ENCODE measurements at regions not wholly inside any gene's neighbourhood (a gene's known extent, or its start where the extent isn't known, plus 50 kb on each side); places are given as distances from the start of the nearest gene placed in this dataset.

DNA sequence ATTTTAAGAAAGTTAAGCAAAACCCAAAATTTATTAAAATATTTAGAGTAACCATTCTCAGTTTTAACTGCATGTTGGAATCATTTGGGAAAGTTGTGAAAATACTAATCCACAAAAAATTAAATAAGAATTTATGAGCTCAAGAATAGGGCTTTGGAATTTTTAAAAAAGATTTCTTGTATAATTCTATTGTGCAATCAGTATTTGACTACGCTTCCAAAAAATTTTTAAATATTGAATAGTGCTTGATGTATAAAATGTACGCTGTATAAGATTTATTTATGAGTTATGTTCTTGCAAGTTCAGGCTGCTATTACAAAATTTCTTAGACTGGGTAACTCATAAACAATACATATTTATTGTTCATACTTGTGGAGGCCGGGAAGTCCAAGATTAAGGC lies 571.7 kb downstream of the MMUT start:
- H3K4me1 ChIP-seq = no peaks in the 10 kb centered on the region
- no peaks in the 10 kb centered on the region for H3K27me3 ChIP-seq
- no peak overlapping the region for H3K27ac ChIP-seq
- no peaks in the 10 kb centered on the region for H3K9me3 ChIP-seq
- DNase-seq = no peak
- no peak overlapping the region for H3K4me3 ChIP-seq
- 83 to 93% methylated on average over 3 of the region's 3 CpGs for WGBS, 2 donors
- TF ChIP-seq, protein P1, sequence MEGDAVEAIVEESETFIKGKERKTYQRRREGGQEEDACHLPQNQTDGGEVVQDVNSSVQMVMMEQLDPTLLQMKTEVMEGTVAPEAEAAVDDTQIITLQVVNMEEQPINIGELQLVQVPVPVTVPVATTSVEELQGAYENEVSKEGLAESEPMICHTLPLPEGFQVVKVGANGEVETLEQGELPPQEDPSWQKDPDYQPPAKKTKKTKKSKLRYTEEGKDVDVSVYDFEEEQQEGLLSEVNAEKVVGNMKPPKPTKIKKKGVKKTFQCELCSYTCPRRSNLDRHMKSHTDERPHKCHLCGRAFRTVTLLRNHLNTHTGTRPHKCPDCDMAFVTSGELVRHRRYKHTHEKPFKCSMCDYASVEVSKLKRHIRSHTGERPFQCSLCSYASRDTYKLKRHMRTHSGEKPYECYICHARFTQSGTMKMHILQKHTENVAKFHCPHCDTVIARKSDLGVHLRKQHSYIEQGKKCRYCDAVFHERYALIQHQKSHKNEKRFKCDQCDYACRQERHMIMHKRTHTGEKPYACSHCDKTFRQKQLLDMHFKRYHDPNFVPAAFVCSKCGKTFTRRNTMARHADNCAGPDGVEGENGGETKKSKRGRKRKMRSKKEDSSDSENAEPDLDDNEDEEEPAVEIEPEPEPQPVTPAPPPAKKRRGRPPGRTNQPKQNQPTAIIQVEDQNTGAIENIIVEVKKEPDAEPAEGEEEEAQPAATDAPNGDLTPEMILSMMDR (IDR thresholded peaks at IDR 0.05) = no peak
- TF ChIP-seq POLR2A (IDR thresholded peaks at IDR 0.05) = no peak
- intact Hi-C loops (cut with DNase I) = no loop called here
- H3K36me3 ChIP-seq = no peaks in the 10 kb centered on the region

DNA sequence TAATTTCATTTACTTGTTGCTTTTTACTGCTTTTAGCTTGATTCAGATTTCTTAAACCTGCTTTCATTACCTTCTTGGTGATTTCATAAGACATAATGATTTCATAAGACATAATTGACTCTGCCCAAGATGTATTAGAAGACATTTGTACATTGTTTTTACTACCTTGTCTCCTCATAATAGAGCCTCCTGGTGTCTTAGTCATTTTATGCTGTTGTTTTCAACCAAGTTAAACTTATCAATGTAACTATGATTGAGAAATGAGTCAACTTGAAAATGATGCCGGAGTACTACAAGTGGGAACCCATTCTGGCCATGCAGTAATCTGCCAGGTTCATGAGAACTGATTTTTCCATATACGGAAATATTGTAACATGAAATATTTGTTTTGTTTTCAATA lies 573.6 kb downstream of the MMUT start:
- H3K9me3 ChIP-seq = no peaks in the 10 kb centered on the region
- intact Hi-C loops (cut with DNase I) = no loop called here
- no peak for TF ChIP-seq POLR2A (IDR thresholded peaks at IDR 0.05)
- TF ChIP-seq, protein P1 (IDR thresholded peaks at IDR 0.05) = no peak
- no peaks in the 10 kb centered on the region for H3K4me1 ChIP-seq
- no peaks in the 10 kb centered on the region for H3K27me3 ChIP-seq
- WGBS, 2 donors = 41 to 42% methylated on average over 2 of the region's 2 CpGs
- H3K27ac ChIP-seq = no peak overlapping the region
- no peak overlapping the region for H3K4me3 ChIP-seq
- no peak for DNase-seq
- H3K36me3 ChIP-seq = no peaks in the 10 kb centered on the region

DNA sequence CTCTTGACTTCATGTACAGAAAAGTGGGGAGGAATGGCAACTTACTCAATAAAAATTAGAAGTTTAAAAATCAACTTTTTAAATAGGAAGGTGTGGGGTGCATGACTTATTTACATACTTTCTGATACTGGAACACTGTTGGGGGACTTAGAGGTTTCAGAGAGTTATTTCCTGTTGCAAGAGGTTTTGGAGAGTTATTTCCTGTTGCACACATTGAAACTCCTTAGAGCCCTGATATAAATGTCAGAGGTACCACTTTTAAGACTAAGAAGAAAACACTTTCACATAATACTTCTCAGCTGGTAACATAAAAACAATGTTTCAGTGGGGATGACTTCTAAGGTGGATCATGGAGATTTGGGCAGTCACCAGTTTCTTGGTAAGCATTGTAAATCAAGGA lies 579.9 kb downstream of the MMUT start:
- H3K36me3 ChIP-seq = no peaks in the 10 kb centered on the region
- intact Hi-C loops (cut with DNase I) = no loop called here
- TF ChIP-seq, protein P1 (IDR thresholded peaks at IDR 0.05) = no peak
- no peak for TF ChIP-seq POLR2A (IDR thresholded peaks at IDR 0.05)
- H3K4me1 ChIP-seq = no peaks in the 10 kb centered on the region
- no peaks in the 10 kb centered on the region for H3K27me3 ChIP-seq
- no peak for DNase-seq
- no peaks in the 10 kb centered on the region for H3K9me3 ChIP-seq
- H3K4me3 ChIP-seq = no peak overlapping the region
- no peak overlapping the region for H3K27ac ChIP-seq

DNA sequence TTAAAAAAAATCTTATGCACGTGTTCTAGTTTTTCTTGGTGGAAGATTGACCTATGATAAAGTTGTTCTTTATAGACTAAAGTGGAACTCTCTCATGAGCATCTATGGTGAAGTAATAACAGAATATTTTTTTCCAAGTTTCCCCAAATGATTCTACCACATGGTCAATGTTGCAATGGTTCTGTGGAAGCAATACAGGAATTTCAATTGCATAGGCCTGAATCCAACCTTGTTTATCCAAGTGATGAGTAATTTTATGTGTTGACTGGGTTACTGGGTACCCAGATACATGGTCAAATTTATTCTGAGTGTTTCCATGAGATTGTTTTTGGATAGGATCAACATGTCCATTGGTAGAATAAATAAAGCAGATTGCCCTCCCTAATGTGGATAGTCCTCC lies 581.5 kb downstream of the MMUT start:
- intact Hi-C loops (cut with DNase I) = no loop called here
- Histone ChIP-seq H3K27ac (no peak overlapping the region), H3K27me3 (no peaks in the 10 kb centered on the region), H3K9me3 (no peaks in the 10 kb centered on the region), H3K4me1 (no peaks in the 10 kb centered on the region), H3K4me3 (no peak overlapping the region), H3K36me3 (no peaks in the 10 kb centered on the region)
- no peak for DNase-seq
- no peak for TF ChIP-seq POLR2A (IDR thresholded peaks at IDR 0.05)
- TF ChIP-seq, protein P1 (IDR thresholded peaks at IDR 0.05) = no peak
- WGBS, 2 donors = 45 to 78% methylated on average over 1 of the region's 1 CpG

DNA sequence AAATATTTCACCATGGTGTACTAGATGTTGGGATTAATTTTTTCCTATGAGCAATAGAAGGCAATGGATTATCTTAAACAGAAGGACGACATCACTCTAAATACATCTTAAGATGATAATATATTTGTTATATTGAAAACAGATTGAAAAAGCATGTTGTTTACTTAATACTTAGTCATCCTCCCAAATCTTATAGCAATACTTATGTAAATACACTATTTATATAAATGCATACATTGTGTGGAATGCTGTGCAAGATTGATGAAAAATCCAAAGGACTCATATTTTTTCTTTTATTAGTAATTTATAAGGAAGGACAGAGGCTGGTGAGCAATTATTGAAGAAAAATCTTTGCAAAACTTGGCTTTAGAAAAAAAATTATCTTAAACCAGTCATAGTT lies 593.5 kb downstream of the MMUT start:
- H3K9me3 ChIP-seq = no peaks in the 10 kb centered on the region
- H3K36me3 ChIP-seq = no peaks in the 10 kb centered on the region
- H3K27me3 ChIP-seq = no peaks in the 10 kb centered on the region
- H3K4me3 ChIP-seq = no peak overlapping the region
- no peaks in the 10 kb centered on the region for H3K4me1 ChIP-seq
- intact Hi-C loops (cut with DNase I) = no loop called here
- WGBS, 2 donors = 37 to 46% methylated on average over 1 of the region's 1 CpG
- DNase-seq = no peak
- H3K27ac ChIP-seq = no peak overlapping the region
- TF ChIP-seq POLR2A (IDR thresholded peaks at IDR 0.05) = no peak

DNA sequence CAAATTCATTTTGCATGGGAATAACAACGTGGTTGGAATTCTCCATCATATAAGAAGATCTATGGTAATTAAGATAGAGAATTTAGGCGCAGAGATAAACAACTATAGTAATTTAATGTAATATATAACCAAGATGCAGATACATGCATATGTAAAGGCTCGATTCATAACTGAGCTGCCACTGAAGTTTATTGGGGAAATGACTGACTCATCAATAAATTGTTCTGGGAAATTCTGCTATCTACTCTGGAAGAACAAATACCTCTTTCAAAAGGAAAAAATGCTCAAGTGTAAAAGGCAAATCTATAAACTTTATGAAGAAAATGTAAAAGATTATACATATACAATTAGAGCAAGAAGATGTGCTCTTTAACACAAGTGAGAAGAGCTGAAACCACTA lies 596.4 kb downstream of the MMUT start:
- WGBS, 2 donors = 86 to 88% methylated on average over 3 of the region's 3 CpGs
- no peak for DNase-seq
- TF ChIP-seq, protein P1 (IDR thresholded peaks at IDR 0.05) = no peak
- no peak for TF ChIP-seq POLR2A (IDR thresholded peaks at IDR 0.05)

More for the DNA sequence above, 596.4 kb downstream of the MMUT start:
- Histone ChIP-seq H3K36me3 (no peaks in the 10 kb centered on the region), H3K4me3 (no peak overlapping the region), H3K9me3 (no peaks in the 10 kb centered on the region), H3K27me3 (no peaks in the 10 kb centered on the region), H3K27ac (no peak overlapping the region), H3K4me1 (no peaks in the 10 kb centered on the region)
- intact Hi-C loops (cut with DNase I) = no loop called here
